KMS-11 (cell line): ENCODE measurements at regions not wholly inside any gene's neighbourhood (a gene's known extent, or its start where the extent isn't known, plus 50 kb on each side); places are given as distances from the start of the nearest gene placed in this dataset.

Experiments
- H2AFZ ChIP-seq: fragments of 200-600 bp; sonication (generic); 2 replicates; pipeline ENCODE4 v1.6.1; 2016; ENCODE audit warnings: antibody characterized with exemption, mixed run types, low read depth
- H3K27ac ChIP-seq: fragments of 200-600 bp; sonication (generic); 2 replicates; pipeline ENCODE4 v1.6.1; 2016; ENCODE audit warnings: mild to moderate bottlenecking, mixed run types
- H3K27me3 ChIP-seq: fragments of 200-600 bp; sonication (generic); 2 replicates; pipeline ENCODE4 v1.6.1; 2017; ENCODE audit warnings: mild to moderate bottlenecking, low read depth, mixed run types, moderate library complexity; ENCODE audit not compliant: insufficient read depth
- H3K36me3 ChIP-seq: fragments of 200-600 bp; sonication (generic); 2 replicates; pipeline ENCODE4 v1.6.1; 2017; ENCODE audit warnings: mild to moderate bottlenecking, mixed run types; ENCODE audit not compliant: insufficient read depth
- H3K4me1 ChIP-seq: fragments of 200-600 bp; sonication (generic); 2 replicates; pipeline ENCODE4 v1.6.1; 2016; ENCODE audit warnings: mild to moderate bottlenecking, low read depth, mixed run types; ENCODE audit not compliant: poor library complexity, severe bottlenecking
- H3K4me2 ChIP-seq: fragments of 200-600 bp; sonication (generic); 2 replicates; pipeline ENCODE4 v1.7.0; 2016; ENCODE audit warnings: mild to moderate bottlenecking, mixed run types
- H3K4me3 ChIP-seq: fragments of 200-600 bp; sonication (generic); IDR thresholded peaks from 2 replicates; pipeline ENCODE4 v1.6.1; 2017; ENCODE audit warnings: low read depth, low read length, mixed read lengths; ENCODE audit not compliant: insufficient read depth
- H3K79me2 ChIP-seq: fragments of 200-600 bp; sonication (generic); 2 replicates; pipeline ENCODE4 v1.6.1; 2016; ENCODE audit warnings: low read depth, mixed run types; ENCODE audit not compliant: insufficient read depth
- H3K9ac ChIP-seq: fragments of 200-600 bp; sonication (generic); 2 replicates; pipeline ENCODE4 v1.6.1; 2016; ENCODE audit warnings: mild to moderate bottlenecking, mixed run types
- H4K20me1 ChIP-seq: fragments of 200-600 bp; sonication (generic); 2 replicates; pipeline ENCODE4 v1.6.1; 2016; ENCODE audit warnings: mild to moderate bottlenecking, mixed run types; ENCODE audit not compliant: insufficient read depth
- TF ChIP-seq, protein P1 (sequence below): fragments of 200-600 bp; sonication (generic); conservative IDR thresholded peaks from 2 replicates; pipeline ENCODE4 v1.6.1; 2017; ENCODE audit warnings: low read depth, mild to moderate bottlenecking, antibody characterized with exemption, low read length, moderate library complexity, mixed read lengths

DNA sequence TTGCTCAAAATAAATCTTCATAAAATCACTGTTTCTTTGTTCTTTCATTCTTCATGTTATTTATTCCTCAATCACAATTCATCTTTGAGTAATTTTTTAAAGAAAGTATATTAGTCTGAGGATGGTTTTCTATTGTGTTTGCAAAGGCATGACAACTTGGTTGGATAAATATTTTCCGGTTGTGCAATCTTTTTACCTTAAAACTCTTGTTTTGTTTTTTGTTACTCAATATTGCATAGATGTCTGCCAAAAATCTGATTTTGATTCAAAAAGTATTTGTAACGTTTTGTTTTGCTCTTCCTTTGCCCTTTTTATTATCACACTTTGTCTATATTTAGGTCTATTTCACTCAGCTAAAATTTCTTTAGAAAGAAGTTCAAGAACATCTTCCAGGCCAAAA is 86.2 kb upstream of the SYT1 start:
- H3K4me3 ChIP-seq: no peak overlapping the region
- TF ChIP-seq, protein P1, sequence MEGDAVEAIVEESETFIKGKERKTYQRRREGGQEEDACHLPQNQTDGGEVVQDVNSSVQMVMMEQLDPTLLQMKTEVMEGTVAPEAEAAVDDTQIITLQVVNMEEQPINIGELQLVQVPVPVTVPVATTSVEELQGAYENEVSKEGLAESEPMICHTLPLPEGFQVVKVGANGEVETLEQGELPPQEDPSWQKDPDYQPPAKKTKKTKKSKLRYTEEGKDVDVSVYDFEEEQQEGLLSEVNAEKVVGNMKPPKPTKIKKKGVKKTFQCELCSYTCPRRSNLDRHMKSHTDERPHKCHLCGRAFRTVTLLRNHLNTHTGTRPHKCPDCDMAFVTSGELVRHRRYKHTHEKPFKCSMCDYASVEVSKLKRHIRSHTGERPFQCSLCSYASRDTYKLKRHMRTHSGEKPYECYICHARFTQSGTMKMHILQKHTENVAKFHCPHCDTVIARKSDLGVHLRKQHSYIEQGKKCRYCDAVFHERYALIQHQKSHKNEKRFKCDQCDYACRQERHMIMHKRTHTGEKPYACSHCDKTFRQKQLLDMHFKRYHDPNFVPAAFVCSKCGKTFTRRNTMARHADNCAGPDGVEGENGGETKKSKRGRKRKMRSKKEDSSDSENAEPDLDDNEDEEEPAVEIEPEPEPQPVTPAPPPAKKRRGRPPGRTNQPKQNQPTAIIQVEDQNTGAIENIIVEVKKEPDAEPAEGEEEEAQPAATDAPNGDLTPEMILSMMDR: no peak
- no peak overlapping the region for H2AFZ ChIP-seq
- H4K20me1 ChIP-seq: no peaks in the 10 kb centered on the region
- H3K36me3 ChIP-seq: no peaks in the 10 kb centered on the region
- no peaks in the 10 kb centered on the region for H3K4me1 ChIP-seq
- H3K27ac ChIP-seq: no peak overlapping the region
- H3K27me3 ChIP-seq: no peaks in the 10 kb centered on the region
- no peak overlapping the region for H3K4me2 ChIP-seq
- no peaks in the 10 kb centered on the region for H3K79me2 ChIP-seq
- H3K9ac ChIP-seq: no peak overlapping the region

DNA sequence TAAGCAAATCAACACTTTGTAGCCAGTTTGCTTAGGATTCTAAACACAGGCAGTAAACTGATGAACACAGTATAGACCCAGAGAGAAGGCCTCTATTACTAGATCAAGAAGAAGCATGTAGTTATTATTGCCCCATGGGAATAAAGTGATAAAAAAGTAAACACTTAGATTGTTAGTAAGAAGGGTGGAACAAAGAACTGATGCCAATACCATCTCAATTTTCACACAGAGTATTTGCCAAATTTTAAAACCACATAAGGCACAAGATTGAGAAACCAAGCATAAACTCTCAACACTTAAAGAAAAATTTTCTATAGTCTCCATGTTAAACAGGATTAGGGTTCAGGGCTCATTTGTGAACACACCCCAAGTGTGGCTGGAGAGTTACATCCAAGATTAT is 77.0 kb upstream of the SYT1 start:
- H3K4me3 ChIP-seq: no peak overlapping the region
- H4K20me1 ChIP-seq: no peaks in the 10 kb centered on the region
- H3K4me1 ChIP-seq: peaks cover 3% of the 10 kb centered on the region
- TF ChIP-seq, protein P1: no peak
- H3K9ac ChIP-seq: no peak overlapping the region
- H2AFZ ChIP-seq: no peak overlapping the region
- no peaks in the 10 kb centered on the region for H3K27me3 ChIP-seq
- H3K4me2 ChIP-seq: no peak overlapping the region
- H3K36me3 ChIP-seq: no peaks in the 10 kb centered on the region
- no peaks in the 10 kb centered on the region for H3K79me2 ChIP-seq
- no peak overlapping the region for H3K27ac ChIP-seq

DNA sequence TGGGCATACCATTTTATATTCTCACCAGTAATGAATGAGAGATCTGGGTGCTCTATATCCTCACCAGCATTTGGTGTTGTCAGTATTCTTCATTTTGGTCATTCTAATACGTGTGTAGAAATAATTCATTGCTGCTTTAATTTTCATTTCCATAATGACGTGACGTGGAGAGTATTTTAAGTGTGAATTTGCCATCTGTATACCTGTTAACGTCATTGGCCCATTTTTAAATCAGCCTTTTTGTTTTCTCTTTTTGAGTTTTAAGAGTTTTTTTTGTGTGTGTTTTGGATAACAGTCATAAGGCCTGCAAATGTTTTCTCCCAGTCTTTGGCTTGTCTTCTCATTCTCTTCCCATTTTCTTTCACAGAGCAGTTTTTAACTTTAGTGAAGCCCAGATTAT is 74.4 kb upstream of the SYT1 start:
- no peaks in the 10 kb centered on the region for H4K20me1 ChIP-seq
- H3K36me3 ChIP-seq: no peaks in the 10 kb centered on the region
- TF ChIP-seq, protein P1: no peak
- peaks cover 10% of the 10 kb centered on the region for H3K4me1 ChIP-seq
- H3K27ac ChIP-seq: no peak overlapping the region
- H3K4me3 ChIP-seq: no peak overlapping the region
- no peaks in the 10 kb centered on the region for H3K79me2 ChIP-seq
- H3K27me3 ChIP-seq: no peaks in the 10 kb centered on the region
- H3K9ac ChIP-seq: no peak overlapping the region
- H3K4me2 ChIP-seq: no peak overlapping the region
- H2AFZ ChIP-seq: no peak overlapping the region

DNA sequence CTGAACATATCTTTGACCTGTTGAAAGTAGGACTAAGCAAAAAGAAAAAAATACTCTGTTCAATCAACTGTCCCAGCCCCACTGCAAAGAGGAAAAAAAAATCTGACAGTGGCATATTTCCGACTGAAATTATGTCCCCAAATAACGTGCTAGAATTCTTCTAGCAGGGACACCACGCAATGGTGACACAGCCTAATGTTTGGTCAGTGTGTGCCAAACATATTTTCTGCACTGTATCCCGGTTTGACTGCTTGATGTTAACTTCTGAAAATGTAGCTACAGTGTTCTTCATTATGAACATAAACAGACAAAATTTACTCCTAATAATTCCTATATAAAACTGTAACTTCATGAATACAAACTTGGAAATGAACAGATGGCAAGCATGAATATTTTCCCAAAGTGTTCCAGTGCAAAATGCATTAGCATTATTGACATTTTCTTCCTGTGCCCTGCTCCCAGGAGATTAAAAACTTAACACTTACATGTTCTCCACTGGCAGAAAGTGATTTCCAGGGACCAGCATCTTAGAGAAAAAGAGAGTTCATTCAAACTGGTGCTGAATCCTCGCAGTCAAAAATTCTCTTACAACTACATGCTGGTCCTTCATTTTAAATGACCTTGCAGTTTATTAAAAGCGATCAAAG is 72.4 kb upstream of the SYT1 start:
- Histone ChIP-seq H3K27ac (no peak overlapping the region), H3K36me3 (no peaks in the 10 kb centered on the region), H3K27me3 (no peaks in the 10 kb centered on the region), H3K79me2 (no peaks in the 10 kb centered on the region), H3K4me2 (no peak overlapping the region), H4K20me1 (no peaks in the 10 kb centered on the region), H2AFZ (no peak overlapping the region), H3K9ac (no peak overlapping the region), H3K4me3 (no peak overlapping the region), H3K4me1 (peaks cover 10% of the 10 kb centered on the region)
- TF ChIP-seq, protein P1: no peak
